Endothelial cell of umbilical vein (primary cell): ENCODE measurements at regions not wholly inside any gene's neighbourhood (a gene's known extent, or its start where the extent isn't known, plus 50 kb on each side); places are given as distances from the start of the nearest gene placed in this dataset.

Experiments
- CTCF ChIP-seq, 2 donors: IDR thresholded peaks; 1 replicate in 1 of 2; 2 replicates in 1 of 2; pipeline ENCODE4 v1.5.1; 2011; ENCODE audit warnings: low read length in 2 of 2, mild to moderate bottlenecking in 2 of 2, moderate library complexity in 2 of 2, control low read depth in 1 of 2, inconsistent platforms in 1 of 2, low read depth in 1 of 2; ENCODE audit not compliant: insufficient read depth in 1 of 2; ENCODE audit errors: extremely low read depth in 1 of 2
- MAX ChIP-seq: IDR thresholded peaks from 2 replicates; pipeline ENCODE4 v1.6.1; 2011; ENCODE audit not compliant: insufficient read depth, insufficient read length
- POLR2AphosphoS5 ChIP-seq: IDR thresholded peaks from 2 replicates; pipeline ENCODE4 v1.6.1; 2012; ENCODE audit warnings: low read depth, mild to moderate bottlenecking, control low read depth, low read length, moderate library complexity; ENCODE audit not compliant: insufficient read depth

GRCh38 chr1:63238721-63239120 lies 83.6 kb upstream of the FOXD3 start:
- TF ChIP-seq CTCF (IDR thresholded peaks at IDR 0.05; ENCODE audit: extremely low read depth in 1 of 2, insufficient read depth in 1 of 2, low read depth in 1 of 2, low read length in 2 of 2) (no peak), POLR2AphosphoS5 (no peak), MAX (no peak)
